Calu3 (cell line): ENCODE measurements at regions not wholly inside any gene's neighbourhood (a gene's known extent, or its start where the extent isn't known, plus 50 kb on each side); places are given as distances from the start of the nearest gene placed in this dataset.

Source experiments
- BruUV-seq: library from RNA; stranded (reverse); fragments of 400-500 nt; replicated peaks from 2 replicates; lab custom pipeline; 2021; lab: Mats Ljungman, UMichigan
- CTCF ChIA-PET: fragments of 300-600 bp; sonication (Branson Sonifier 250); formaldehyde crosslinking; loops from one replicate; lab custom pipeline; 2022; ENCODE audit warnings: antibody characterized with exemption; lab: Charles Lee
- DNase-seq: peaks from one replicate; pipeline ENCODE4 v3.0.0; 2022
- H3K27ac Mint-ChIP-seq: one replicate; pipeline ENCODE4 v1.8.0; 2022; ENCODE audit warnings: mixed read lengths; ENCODE audit not compliant: unreplicated experiment
- H3K27me3 Mint-ChIP-seq: one replicate; pipeline ENCODE4 v1.8.0; 2022; ENCODE audit warnings: mixed read lengths; ENCODE audit not compliant: unreplicated experiment
- H3K36me3 Mint-ChIP-seq: one replicate; pipeline ENCODE4 v1.8.0; 2022; ENCODE audit warnings: mild to moderate bottlenecking, moderate library complexity, mixed read lengths; ENCODE audit not compliant: insufficient read depth, unreplicated experiment
- H3K4me1 Mint-ChIP-seq: one replicate; pipeline ENCODE4 v1.8.0; 2022; ENCODE audit warnings: mild to moderate bottlenecking, low read depth, mixed read lengths; ENCODE audit not compliant: unreplicated experiment
- H3K4me3 Mint-ChIP-seq: one replicate; pipeline ENCODE4 v1.8.0; 2022; ENCODE audit warnings: mild to moderate bottlenecking, low read depth, moderate library complexity, mixed read lengths; ENCODE audit not compliant: unreplicated experiment
- H3K9me3 Mint-ChIP-seq: one replicate; pipeline ENCODE4 v1.8.0; 2022; ENCODE audit warnings: low read depth, mixed read lengths; ENCODE audit not compliant: unreplicated experiment
- intact Hi-C: fragments of 100-400 bp; cut with micrococcal nuclease; formaldehyde crosslinking; loops from one replicate; pipeline ENCODE4 v1.10.0; 2022; ENCODE audit not compliant: unreplicated experiment
- TF ChIP-seq, protein P1 (sequence below): fragments of 200-600 bp; IDR thresholded peaks from one replicate; pipeline ENCODE4 v1.8.0; 2022; ENCODE audit warnings: antibody characterized with exemption; ENCODE audit not compliant: unreplicated experiment

DNA sequence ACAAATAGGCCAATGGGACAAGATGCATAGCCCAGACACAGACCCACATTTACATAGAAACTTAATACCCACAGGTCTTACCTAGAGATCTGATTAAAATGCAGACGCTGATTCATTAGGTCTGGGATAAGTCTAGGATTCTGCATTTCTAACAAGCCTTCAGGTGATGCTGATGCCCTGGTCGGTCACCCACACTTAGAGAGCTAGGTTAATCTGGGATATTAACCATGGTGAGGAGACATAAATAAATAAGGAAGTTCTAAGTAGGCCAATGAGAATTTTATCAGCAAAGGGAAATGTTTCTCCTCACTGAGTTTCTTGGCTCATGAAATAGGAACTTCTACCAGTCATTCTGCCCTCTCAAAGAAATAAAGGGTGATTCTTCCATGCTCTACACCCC lies 120.1 kb downstream of the BMP4 start:
- H3K4me1 Mint-ChIP-seq, result peaks cover 41% of the 10 kb centered on the region
- no peaks in the 10 kb centered on the region for H3K9me3 Mint-ChIP-seq
- no peak overlapping the region for H3K4me3 Mint-ChIP-seq
- CTCF ChIA-PET, result interaction anchor here (0.9 kb wide), 1 partner anchor 13 kb away, joined by 3 read pairs; no protein-coding TSS in a partner anchor
- BruUV-seq, result no TSS peak
- TF ChIP-seq, protein P1, sequence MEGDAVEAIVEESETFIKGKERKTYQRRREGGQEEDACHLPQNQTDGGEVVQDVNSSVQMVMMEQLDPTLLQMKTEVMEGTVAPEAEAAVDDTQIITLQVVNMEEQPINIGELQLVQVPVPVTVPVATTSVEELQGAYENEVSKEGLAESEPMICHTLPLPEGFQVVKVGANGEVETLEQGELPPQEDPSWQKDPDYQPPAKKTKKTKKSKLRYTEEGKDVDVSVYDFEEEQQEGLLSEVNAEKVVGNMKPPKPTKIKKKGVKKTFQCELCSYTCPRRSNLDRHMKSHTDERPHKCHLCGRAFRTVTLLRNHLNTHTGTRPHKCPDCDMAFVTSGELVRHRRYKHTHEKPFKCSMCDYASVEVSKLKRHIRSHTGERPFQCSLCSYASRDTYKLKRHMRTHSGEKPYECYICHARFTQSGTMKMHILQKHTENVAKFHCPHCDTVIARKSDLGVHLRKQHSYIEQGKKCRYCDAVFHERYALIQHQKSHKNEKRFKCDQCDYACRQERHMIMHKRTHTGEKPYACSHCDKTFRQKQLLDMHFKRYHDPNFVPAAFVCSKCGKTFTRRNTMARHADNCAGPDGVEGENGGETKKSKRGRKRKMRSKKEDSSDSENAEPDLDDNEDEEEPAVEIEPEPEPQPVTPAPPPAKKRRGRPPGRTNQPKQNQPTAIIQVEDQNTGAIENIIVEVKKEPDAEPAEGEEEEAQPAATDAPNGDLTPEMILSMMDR, result no peak
- no peaks in the 10 kb centered on the region for H3K27me3 Mint-ChIP-seq
- H3K27ac Mint-ChIP-seq, result no peak overlapping the region
- DNase-seq, result no peak
- peaks cover 14% of the 10 kb centered on the region for H3K36me3 Mint-ChIP-seq
- intact Hi-C loops, result no loop called here

- Mint-ChIP-seq H3K9me3 (no peaks in the 10 kb centered on the region), H3K36me3 (no peaks in the 10 kb centered on the region), H3K4me3 (no peak overlapping the region), H3K27me3 (no peaks in the 10 kb centered on the region), H3K4me1 (peaks cover 11% of the 10 kb centered on the region), H3K27ac (no peak overlapping the region)
- no TSS peak for BruUV-seq
- no peak for DNase-seq
- CTCF ChIA-PET, result interaction anchor here (0.6 kb wide), 1 partner anchor 17 kb away, joined by 4 read pairs; no protein-coding TSS in a partner anchor
- intact Hi-C loops, result no loop called here
- TF ChIP-seq, protein P1, result no peak
Observed at GRCh38 chr14:53828820-53829219, 127.8 kb downstream of the BMP4 start.

- no peak overlapping the region for H3K27ac Mint-ChIP-seq
- no peak overlapping the region for H3K4me3 Mint-ChIP-seq
- no peaks in the 10 kb centered on the region for H3K27me3 Mint-ChIP-seq
- CTCF ChIA-PET, result interaction anchor here (1.0 kb wide), 1 partner anchor 12 kb away, joined by 3 read pairs; no protein-coding TSS in a partner anchor
- H3K4me1 Mint-ChIP-seq, result no peaks in the 10 kb centered on the region
- no peaks in the 10 kb centered on the region for H3K36me3 Mint-ChIP-seq
- DNase-seq, result no peak
- no TSS peak for BruUV-seq
- no peaks in the 10 kb centered on the region for H3K9me3 Mint-ChIP-seq
- TF ChIP-seq, protein P1, result no peak
- intact Hi-C loops, result no loop called here
Observed at GRCh38 chr14:53824061-53824460, 132.6 kb downstream of the BMP4 start.

- peaks cover 3% of the 10 kb centered on the region for H3K9me3 Mint-ChIP-seq
- no TSS peak for BruUV-seq
- no peak overlapping the region for H3K4me3 Mint-ChIP-seq
- intact Hi-C loops, result no loop called here
- no peak overlapping the region for H3K27ac Mint-ChIP-seq
- H3K4me1 Mint-ChIP-seq, result no peaks in the 10 kb centered on the region
- TF ChIP-seq, protein P1, result no peak
- no peaks in the 10 kb centered on the region for H3K36me3 Mint-ChIP-seq
- CTCF ChIA-PET, result interaction anchor here (0.7 kb wide), 1 partner anchor 385 kb away, joined by 5 read pairs; no protein-coding TSS in a partner anchor
- no peak for DNase-seq
- H3K27me3 Mint-ChIP-seq, result no peaks in the 10 kb centered on the region
Observed at GRCh38 chr14:53814392-53814791, 142.2 kb downstream of the BMP4 start.
